GM23248 (cell line): ENCODE measurements at regions not wholly inside any gene's neighbourhood (a gene's known extent, or its start where the extent isn't known, plus 50 kb on each side); places are given as distances from the start of the nearest gene placed in this dataset.

Experiments used
- DNase-seq: peaks from one replicate; pipeline ENCODE4 v3.0.0-alpha.2; 2015
- H2AFZ ChIP-seq: fragments of 200-600 bp; sonication (generic); 2 replicates; pipeline ENCODE4 v1.6.1; 2016; ENCODE audit warnings: antibody characterized with exemption
- H3F3A ChIP-seq: fragments of 200-600 bp; sonication (generic); 2 replicates; pipeline ENCODE4 v1.6.1; 2016; ENCODE audit warnings: mild to moderate bottlenecking, antibody characterized with exemption, mixed run types; ENCODE audit not compliant: insufficient read depth
- H3K27ac ChIP-seq: fragments of 200-600 bp; sonication (generic); 2 replicates; pipeline ENCODE4 v1.5.1; 2016; ENCODE audit warnings: mild to moderate bottlenecking
- H3K27me3 ChIP-seq: fragments of 200-600 bp; sonication (generic); replicated peaks from 2 replicates; pipeline ENCODE4 v1.6.1; 2016; ENCODE audit warnings: mild to moderate bottlenecking; ENCODE audit not compliant: insufficient read depth
- H3K36me3 ChIP-seq: fragments of 200-600 bp; sonication (generic); 2 replicates; pipeline ENCODE4 v1.6.1; 2016; ENCODE audit warnings: low read depth, mild to moderate bottlenecking
- H3K4me1 ChIP-seq: fragments of 200-600 bp; sonication (generic); 2 replicates; pipeline ENCODE4 v1.6.1; 2016; ENCODE audit warnings: mild to moderate bottlenecking; ENCODE audit not compliant: insufficient read depth
- H3K4me2 ChIP-seq: fragments of 200-600 bp; sonication (generic); one replicate; pipeline ENCODE4 v1.6.1; 2016; ENCODE audit warnings: mild to moderate bottlenecking; ENCODE audit not compliant: unreplicated experiment
- H3K4me3 ChIP-seq: fragments of 200-600 bp; sonication (generic); 2 replicates; pipeline ENCODE4 v1.5.1; 2016; ENCODE audit warnings: mild to moderate bottlenecking
- H3K79me2 ChIP-seq: fragments of 200-600 bp; sonication (generic); 2 replicates; pipeline ENCODE4 v1.6.1; 2016; ENCODE audit warnings: mild to moderate bottlenecking; ENCODE audit not compliant: insufficient read depth
- H3K9ac ChIP-seq: fragments of 200-600 bp; sonication (generic); 2 replicates; pipeline ENCODE4 v1.6.1; 2016; ENCODE audit warnings: mild to moderate bottlenecking
- H3K9me2 ChIP-seq: fragments of 200-600 bp; sonication (generic); 2 replicates; pipeline ENCODE4 v1.6.1; 2016; ENCODE audit warnings: mixed run types, mild to moderate bottlenecking, moderate library complexity; ENCODE audit not compliant: insufficient read depth
- H3K9me3 ChIP-seq: fragments of 200-600 bp; sonication (generic); one replicate; pipeline ENCODE4 v1.6.1; 2017; ENCODE audit warnings: low read depth
- H4K20me1 ChIP-seq: fragments of 200-600 bp; sonication (generic); 2 replicates; pipeline ENCODE4 v1.6.0; 2016; ENCODE audit not compliant: insufficient read depth
- EZH2 ChIP-seq: fragments of 200-600 bp; sonication (generic); IDR thresholded peaks from 2 replicates; pipeline ENCODE4 v1.6.1; 2018; ENCODE audit warnings: antibody characterized with exemption, mild to moderate bottlenecking; ENCODE audit not compliant: insufficient read depth, poor library complexity, severe bottlenecking
- EZH2phosphoT487 ChIP-seq: fragments of 200-600 bp; sonication (generic); IDR thresholded peaks from 2 replicates; pipeline ENCODE4 v1.6.1; 2018; ENCODE audit warnings: antibody characterized with exemption, moderate library complexity, mild to moderate bottlenecking, low read depth; ENCODE audit not compliant: insufficient read depth
- WGBS, 2 experiments: methylation state at CpG; one replicate each; pipeline ENCODE4 v1.1.6; 2015 to 2017; ENCODE audit warnings: low lambda C conversion rate in 2 of 2, low coverage in 1 of 2; ENCODE audit errors: missing lambda C conversion rate in 2 of 2; 5-methylcytosine and 5-hydroxymethylcytosine counted together
- in situ Hi-C: fragments of 300-500 bp; cut with MboI; formaldehyde crosslinking; loops from 2 replicates; pipeline ENCODE4 v1.15.0; 2020

DNA sequence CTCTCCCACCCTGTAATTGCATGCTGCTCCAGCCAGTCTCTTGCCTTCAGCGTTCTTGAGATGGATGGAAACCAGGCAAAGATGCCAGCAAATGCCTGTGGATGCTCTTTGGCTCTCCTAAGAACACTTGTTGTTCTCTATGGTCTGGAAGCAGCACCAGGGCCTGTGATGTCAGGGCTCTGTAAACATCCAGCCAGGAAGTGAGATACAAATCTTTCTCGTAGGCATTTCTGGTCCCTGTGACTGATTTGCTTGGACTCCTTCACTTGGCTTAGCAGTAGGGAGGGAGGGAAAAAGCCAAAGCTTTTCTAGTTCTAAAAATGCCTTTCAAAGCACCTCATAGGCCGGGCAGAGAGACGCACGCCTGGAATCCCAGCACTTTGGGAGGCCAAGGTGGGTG lies 201.3 kb downstream of the REEP3 start:
- 19 to 20% methylated on average over 5 of the region's 5 CpGs for WGBS, 2 experiments
- Histone ChIP-seq H3K9me2 (no peaks in the 10 kb centered on the region), H3F3A (peaks cover 7% of the 10 kb centered on the region; the same call in 1 of the 2 replicates), H3K4me2 (no peak overlapping the region), H3K9me3 (no peaks in the 10 kb centered on the region), H3K27me3 (peaks cover 7% of the 10 kb centered on the region; the same call in 1 of the 2 replicates), H3K9ac (no peak overlapping the region), H3K4me1 (peaks cover 15% of the 10 kb centered on the region; the same call in 1 of the 2 replicates), H3K27ac (no peak overlapping the region), H2AFZ (peak overlapping the region; percentile 55), H3K36me3 (no peaks in the 10 kb centered on the region), H3K4me3 (no peak overlapping the region), H4K20me1 (no peaks in the 10 kb centered on the region), H3K79me2 (no peaks in the 10 kb centered on the region)
- TF ChIP-seq EZH2 (no peak), EZH2phosphoT487 (no peak)
- in situ Hi-C loops = loop anchor here (10.0 kb wide), 1 partner anchor 538 kb away; no protein-coding TSS in a partner anchor
- peak; percentile 68 for DNase-seq

DNA sequence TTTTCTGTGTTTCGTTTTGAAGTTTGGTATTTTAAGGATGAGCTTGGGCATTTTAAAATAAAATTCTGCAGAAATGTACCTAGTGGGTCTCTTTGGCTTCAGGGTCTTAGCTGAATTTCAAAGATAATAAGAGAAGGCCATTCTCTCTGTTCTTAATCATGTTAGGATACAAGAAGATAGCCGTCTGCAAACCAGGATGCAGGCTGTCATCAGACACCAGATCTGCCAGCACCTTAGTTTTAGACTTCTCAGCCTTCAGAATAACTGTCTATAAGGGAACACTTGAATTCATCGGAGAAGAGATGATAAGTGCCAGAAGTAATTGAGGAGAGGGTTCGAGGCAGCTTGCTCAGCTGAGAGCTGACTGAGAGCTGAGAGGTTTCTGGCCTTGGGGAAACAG lies 202.1 kb downstream of the REEP3 start:
- Histone ChIP-seq H3K4me1 (peaks cover 8% of the 10 kb centered on the region; the same call in 1 of the 2 replicates), H3K36me3 (no peaks in the 10 kb centered on the region), H3K27ac (no peak overlapping the region), H3K4me2 (no peak overlapping the region), H3F3A (peaks cover 7% of the 10 kb centered on the region; the same call in 1 of the 2 replicates), H3K79me2 (no peaks in the 10 kb centered on the region), H3K9ac (no peak overlapping the region), H3K4me3 (no peak overlapping the region), H4K20me1 (no peaks in the 10 kb centered on the region), H2AFZ (no peak overlapping the region), H3K27me3 (peaks cover 9% of the 10 kb centered on the region; the same call in 1 of the 2 replicates), H3K9me3 (no peaks in the 10 kb centered on the region), H3K9me2 (no peaks in the 10 kb centered on the region)
- DNase-seq = no peak
- 49 to 70% methylated on average over 4 of the region's 4 CpGs for WGBS, 2 experiments
- in situ Hi-C loops = loop anchor here (10.0 kb wide), 1 partner anchor 539 kb away; no protein-coding TSS in a partner anchor
- TF ChIP-seq EZH2phosphoT487 (no peak), EZH2 (no peak)

DNA sequence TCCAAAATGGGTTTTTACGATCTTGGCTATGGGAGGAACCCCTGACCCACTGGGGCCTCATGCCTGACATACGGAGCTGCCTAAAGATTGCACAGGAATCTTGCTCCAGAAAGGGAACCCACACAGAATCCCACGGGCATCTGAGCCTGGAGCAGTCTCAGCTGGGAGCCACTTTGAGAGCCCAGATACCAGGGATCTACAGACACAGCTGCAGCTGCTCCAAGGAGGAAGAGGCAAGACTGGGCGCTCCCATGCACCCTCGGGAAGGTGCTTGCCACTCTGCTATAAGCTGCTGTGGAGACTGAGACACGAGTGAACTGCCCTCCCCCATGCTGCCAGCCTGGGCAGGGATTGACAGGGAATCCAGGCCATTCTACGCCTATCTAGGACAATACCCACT lies 202.5 kb downstream of the REEP3 start:
- in situ Hi-C loops = loop anchor here (10.0 kb wide), 1 partner anchor 539 kb away; no protein-coding TSS in a partner anchor
- H2AFZ ChIP-seq = no peak overlapping the region
- 67 to 76% methylated on average over 7 of the region's 7 CpGs for WGBS, 2 experiments
- no peak for DNase-seq
- H3K4me2 ChIP-seq = no peak overlapping the region
- H3K36me3 ChIP-seq = no peaks in the 10 kb centered on the region
- no peak overlapping the region for H3K4me3 ChIP-seq
- H3K27ac ChIP-seq = no peak overlapping the region
- H3K9me3 ChIP-seq = no peaks in the 10 kb centered on the region
- no peaks in the 10 kb centered on the region for H3K9me2 ChIP-seq
- TF ChIP-seq EZH2 = no peak
- no peak for TF ChIP-seq EZH2phosphoT487
- H3K9ac ChIP-seq = no peak overlapping the region
- peaks cover 7% of the 10 kb centered on the region; the same call in 1 of the 2 replicates for H3F3A ChIP-seq
- peaks cover 5% of the 10 kb centered on the region; the same call in 1 of the 2 replicates for H3K4me1 ChIP-seq
- no peaks in the 10 kb centered on the region for H3K79me2 ChIP-seq
- H3K27me3 ChIP-seq = peaks cover 9% of the 10 kb centered on the region; the same call in 1 of the 2 replicates
- H4K20me1 ChIP-seq = no peaks in the 10 kb centered on the region

DNA sequence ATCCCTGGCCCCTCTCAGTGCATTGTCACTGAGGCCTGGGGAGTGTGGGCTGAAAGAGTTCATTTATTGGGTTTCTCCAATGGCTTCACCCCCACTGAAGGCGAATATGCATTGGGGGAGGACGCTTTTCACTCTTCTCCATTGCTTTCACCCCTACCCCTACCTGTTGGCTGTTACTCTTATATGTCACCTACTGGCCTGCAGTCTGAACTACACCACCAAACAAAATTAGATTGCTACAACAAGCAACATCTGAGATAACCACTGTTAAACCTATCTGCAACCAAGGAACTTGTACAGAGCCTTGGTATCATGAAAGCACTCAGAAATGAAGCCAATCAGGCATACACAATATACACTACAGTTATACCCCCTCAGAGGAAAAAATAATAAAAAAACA lies 203.7 kb downstream of the REEP3 start:
- Histone ChIP-seq H3K9ac (no peak overlapping the region), H3K9me3 (no peaks in the 10 kb centered on the region), H4K20me1 (no peaks in the 10 kb centered on the region), H2AFZ (no peak overlapping the region), H3K36me3 (no peaks in the 10 kb centered on the region), H3K4me3 (no peak overlapping the region), H3K27ac (no peak overlapping the region), H3K27me3 (peaks cover 9% of the 10 kb centered on the region; the same call in 1 of the 2 replicates), H3K9me2 (no peaks in the 10 kb centered on the region), H3K79me2 (no peaks in the 10 kb centered on the region), H3F3A (peaks cover 7% of the 10 kb centered on the region; the same call in 1 of the 2 replicates), H3K4me2 (no peak overlapping the region), H3K4me1 (peaks cover 5% of the 10 kb centered on the region; the same call in 1 of the 2 replicates)
- TF ChIP-seq EZH2phosphoT487 = no peak
- no peak for TF ChIP-seq EZH2
- 85 to 87% methylated on average over 2 of the region's 2 CpGs for WGBS, 2 experiments
- in situ Hi-C loops = loop anchor here (10.0 kb wide), 1 partner anchor 540 kb away; no protein-coding TSS in a partner anchor
- no peak for DNase-seq
